Lung (tissue), 11 donors: ENCODE measurements at regions not wholly inside any gene's neighbourhood (a gene's known extent, or its start where the extent isn't known, plus 50 kb on each side); places are given as distances from the start of the nearest gene placed in this dataset.
A peak's percentile ranks its signal among the peaks of the same experiment; 100 is the strongest.

Experiments
- ATAC-seq: fragments of 200-7000 bp; cut with Tn5 transposase; one replicate; pipeline ENCODE4 v1.9.1; 2020; ENCODE audit warnings: moderate number of reproducible peaks; ENCODE audit not compliant: insufficient read depth, low FRiP score
- DNase-seq, 3 donors: peaks; one replicate each; pipeline ENCODE4 v3.0.0-alpha.2; 2013 to 2017
- H3K27ac ChIP-seq, 2 donors: one replicate each; pipeline ENCODE4 v1.5.1; 2013; ENCODE audit warnings: mild to moderate bottlenecking in 2 of 2, moderate library complexity in 2 of 2, control low read depth in 1 of 2, inconsistent platforms in 1 of 2, low read depth in 1 of 2, low read length in 1 of 2
- H3K27me3 ChIP-seq, 3 donors: one replicate each; pipeline ENCODE4 v1.5.1; 2013; ENCODE audit warnings: low read length in 2 of 3; ENCODE audit not compliant: control insufficient read depth in 3 of 3, insufficient read depth in 3 of 3
- H3K36me3 ChIP-seq, 4 donors: one replicate each; pipeline ENCODE4 v1.5.1; 2013; ENCODE audit warnings: low read length in 4 of 4, mild to moderate bottlenecking in 1 of 4, moderate library complexity in 1 of 4; ENCODE audit not compliant: control insufficient read depth in 4 of 4, insufficient read depth in 4 of 4
- H3K4me1 ChIP-seq, 5 donors: one replicate each; pipeline ENCODE4 v1.5.1; 2013; ENCODE audit warnings: low read length in 5 of 5, mild to moderate bottlenecking in 2 of 5, moderate library complexity in 1 of 5; ENCODE audit not compliant: control insufficient read depth in 5 of 5, insufficient read depth in 5 of 5
- H3K4me3 ChIP-seq: one replicate; pipeline ENCODE4 v1.5.1; 2013; ENCODE audit warnings: mild to moderate bottlenecking, control low read depth, moderate library complexity
- H3K9ac ChIP-seq, 2 donors: one replicate each; pipeline ENCODE4 v1.5.1; 2013; ENCODE audit warnings: low read length in 2 of 2, control low read depth in 1 of 2; ENCODE audit not compliant: insufficient read depth in 1 of 2
- H3K9me3 ChIP-seq, 4 donors: one replicate each; pipeline ENCODE4 v1.5.1; 2013; ENCODE audit warnings: low read length in 3 of 4, mild to moderate bottlenecking in 1 of 4, moderate library complexity in 1 of 4; ENCODE audit not compliant: control insufficient read depth in 4 of 4, insufficient read depth in 3 of 4
- CTCF ChIP-seq: IDR thresholded peaks from 2 replicates; pipeline ENCODE4 v1.5.1; 2012; ENCODE audit warnings: mild to moderate bottlenecking; ENCODE audit errors: control extremely low read depth, extremely low read depth
- WGBS, 2 donors: extraction: QIAGEN DNeasy Blood & Tissue Kit; methylation state at CpG; one replicate each; pipeline ENCODE4 v1.1.7; 2013; 5-methylcytosine and 5-hydroxymethylcytosine counted together
- donor health status: control.
- donor health status: control.
- donor health status: Bipolar disorder and iron deficiency.
- donor health status: healthy.
- donor health status: DM: yes; HTN: yes; CAD: no.

- Histone ChIP-seq H3K27me3 (peaks cover 0 to 16% (median 0%) of the 10 kb centered on the region in 3 donors), H3K4me1 (no peaks in the 10 kb centered on the region), H3K27ac (no peak overlapping the region), H3K4me3 (no peak overlapping the region), H3K36me3 (no peaks in the 10 kb centered on the region), H3K9me3 (peaks cover 0 to 2% (median 0%) of the 10 kb centered on the region in 4 donors), H3K9ac (no peak overlapping the region)
- ATAC-seq (no peak), DNase-seq (no peak)
- TF ChIP-seq CTCF: no peak
- WGBS, 2 donors: 68 to 86% methylated on average over 3 of the region's 3 CpGs
Observed at GRCh38 chr1:34270181-34270580, 93.5 kb downstream of the C1orf94 start.

GRCh38 chr1:34272152-34272551 is 95.4 kb downstream of the C1orf94 start:
- H3K9me3 ChIP-seq: no peaks in the 10 kb centered on the region
- no peak overlapping the region for H3K9ac ChIP-seq
- TF ChIP-seq CTCF: no peak
- 85 to 93% methylated on average over 4 of the region's 4 CpGs for WGBS, 2 donors
- no peaks in the 10 kb centered on the region for H3K36me3 ChIP-seq
- H3K4me3 ChIP-seq: no peak overlapping the region
- H3K27me3 ChIP-seq: peaks cover 0 to 5% (median 0%) of the 10 kb centered on the region in 3 donors
- DNase-seq (peak in 1 of 3 donors; percentile 0), ATAC-seq (no peak)
- no peaks in the 10 kb centered on the region for H3K4me1 ChIP-seq
- H3K27ac ChIP-seq: no peak overlapping the region

GRCh38 chr1:34275150-34275549 is 98.4 kb downstream of the C1orf94 start:
- Histone ChIP-seq H3K4me3 (no peak overlapping the region), H3K27me3 (no peaks in the 10 kb centered on the region), H3K9me3 (no peaks in the 10 kb centered on the region), H3K4me1 (no peaks in the 10 kb centered on the region), H3K9ac (no peak overlapping the region), H3K36me3 (no peaks in the 10 kb centered on the region), H3K27ac (no peak overlapping the region)
- no peak for TF ChIP-seq CTCF
- DNase-seq (no peak), ATAC-seq (no peak)
- WGBS, 2 donors: 92 to 96% methylated on average over 3 of the region's 3 CpGs

GRCh38 chr1:34276606-34277005 is 99.9 kb downstream of the C1orf94 start:
- Histone ChIP-seq H3K27ac (no peak overlapping the region), H3K4me1 (no peaks in the 10 kb centered on the region), H3K9ac (no peak overlapping the region), H3K9me3 (no peaks in the 10 kb centered on the region), H3K4me3 (no peak overlapping the region), H3K36me3 (no peaks in the 10 kb centered on the region), H3K27me3 (no peaks in the 10 kb centered on the region)
- TF ChIP-seq CTCF: no peak
- ATAC-seq (no peak), DNase-seq (no peak)
